Neural cell (in vitro differentiated cells): ENCODE measurements at regions not wholly inside any gene's neighbourhood (a gene's known extent, or its start where the extent isn't known, plus 50 kb on each side); places are given as distances from the start of the nearest gene placed in this dataset.
"Not testable (repeated sequence)": the region's sequence is repeated elsewhere in the genome, so short reads cannot be mapped to it uniquely, and the experiment has no call there.

Experiments used
- H2AFZ ChIP-seq: fragments of 200-600, 300-800 bp; sonication (generic), shearing (Covaris generic); 2 replicates; pipeline ENCODE4 v1.6.0; 2014; ENCODE audit warnings: low read depth, mild to moderate bottlenecking, antibody characterized with exemption, low read length, moderate library complexity
- H3F3A ChIP-seq: fragments of 200-600 bp; shearing (Covaris generic); 2 replicates; pipeline ENCODE4 v1.6.1; 2016; ENCODE audit warnings: mild to moderate bottlenecking, moderate library complexity, mixed read lengths, antibody characterized with exemption, low read length; ENCODE audit not compliant: insufficient read depth, poor library complexity, severe bottlenecking
- H3K27ac ChIP-seq: fragments of 200-600, 300-800 bp; sonication (generic), shearing (Covaris generic); 2 replicates; pipeline ENCODE4 v1.5.1; 2014; ENCODE audit warnings: mild to moderate bottlenecking, low read length, moderate library complexity
- H3K27me3 ChIP-seq: fragments of 300-800, 200-600 bp; sonication (generic), shearing (Covaris generic); 2 replicates; pipeline ENCODE4 v1.6.0; 2014; ENCODE audit warnings: mild to moderate bottlenecking, low read depth, low read length, moderate library complexity; ENCODE audit not compliant: insufficient read depth
- H3K36me3 ChIP-seq: fragments of 300-800, 200-600 bp; sonication (generic), shearing (Covaris generic); 2 replicates; pipeline ENCODE4 v1.5.1; 2014; ENCODE audit warnings: mild to moderate bottlenecking, antibody characterized with exemption, low read length, moderate library complexity; ENCODE audit not compliant: insufficient read depth
- H3K4me2 ChIP-seq: fragments of 300-800, 200-600 bp; sonication (generic), shearing (Covaris generic); 2 replicates; pipeline ENCODE4 v1.6.0; 2014; ENCODE audit warnings: mild to moderate bottlenecking, low read length
- H3K4me3 ChIP-seq: fragments of 300-800, 200-600 bp; sonication (generic), shearing (Covaris generic); 2 replicates; pipeline ENCODE4 v1.5.1; 2014; ENCODE audit warnings: mild to moderate bottlenecking, low read length, moderate library complexity
- H3K79me2 ChIP-seq: fragments of 200-600 bp; shearing (Covaris generic); replicated peaks from 2 replicates; pipeline ENCODE4 v1.6.0; 2014; ENCODE audit warnings: mild to moderate bottlenecking, low read length, moderate library complexity; ENCODE audit not compliant: insufficient read depth
- H3K9ac ChIP-seq: fragments of 300-800, 200-600 bp; sonication (generic), shearing (Covaris generic); 2 replicates; pipeline ENCODE4 v1.6.1; 2016; ENCODE audit warnings: mild to moderate bottlenecking, low read length, mixed read lengths
- H3K9me2 ChIP-seq: fragments of 200-600 bp; shearing (Covaris generic); 2 replicates; pipeline ENCODE4 v1.6.1; 2016; ENCODE audit warnings: mild to moderate bottlenecking, low read length, mixed read lengths; ENCODE audit not compliant: insufficient read depth
- H3K9me3 ChIP-seq: fragments of 200-600, 300-800 bp; sonication (generic), shearing (Covaris generic); 2 replicates; pipeline ENCODE4 v1.6.1; 2016; ENCODE audit warnings: mild to moderate bottlenecking, mixed run types, low read length, moderate library complexity, mixed read lengths
- H4K20me1 ChIP-seq: fragments of 200-600 bp; shearing (Covaris generic); 2 replicates; pipeline ENCODE4 v1.6.1; 2016; ENCODE audit warnings: mild to moderate bottlenecking, mixed run types; ENCODE audit not compliant: insufficient read depth
- EP300 ChIP-seq: fragments of 450-650 bp; conservative IDR thresholded peaks from 2 replicates; pipeline ENCODE4 v1.6.1; 2014; ENCODE audit warnings: antibody characterized with exemption, mild to moderate bottlenecking, moderate library complexity; ENCODE audit not compliant: poor library complexity, severe bottlenecking
- EZH2 ChIP-seq: fragments of 200-600, 300-800 bp; shearing (Covaris generic), sonication (generic); IDR thresholded peaks from 2 replicates; pipeline ENCODE4 v1.6.1; 2014; ENCODE audit warnings: antibody characterized with exemption, low read length, borderline replicate concordance, mild to moderate bottlenecking; ENCODE audit not compliant: insufficient read depth, poor library complexity, severe bottlenecking
- MXI1 ChIP-seq: fragments of 450-650 bp; conservative IDR thresholded peaks from 2 replicates; pipeline ENCODE4 v1.6.1; 2014; ENCODE audit warnings: antibody characterized with exemption, mild to moderate bottlenecking; ENCODE audit not compliant: poor library complexity, severe bottlenecking
- POLR2AphosphoS5 ChIP-seq: IDR thresholded peaks from 2 replicates; pipeline ENCODE4 v1.6.1; 2012
- RAD21 ChIP-seq: fragments of 450-650 bp; conservative IDR thresholded peaks from 2 replicates; pipeline ENCODE4 v1.6.1; 2014; ENCODE audit warnings: antibody characterized with exemption, mild to moderate bottlenecking, moderate library complexity
- SMC3 ChIP-seq: fragments of 450-650 bp; conservative IDR thresholded peaks from 2 replicates; pipeline ENCODE4 v1.6.1; 2014; ENCODE audit warnings: antibody characterized with exemption, mild to moderate bottlenecking, moderate library complexity; ENCODE audit not compliant: poor library complexity
- TAF1 ChIP-seq: IDR thresholded peaks from 2 replicates; pipeline ENCODE4 v1.6.1; 2012; ENCODE audit warnings: low read depth
- TF ChIP-seq, protein P1 (sequence below): IDR thresholded peaks from 2 replicates; pipeline ENCODE4 v1.6.1; 2012; ENCODE audit warnings: borderline replicate concordance
- TF ChIP-seq, protein P2 (sequence below): fragments of 450-650 bp; IDR thresholded peaks from 2 replicates; pipeline ENCODE4 v1.5.1; 2014; ENCODE audit warnings: antibody characterized with exemption, mild to moderate bottlenecking, moderate library complexity; ENCODE audit not compliant: poor library complexity, severe bottlenecking

DNA sequence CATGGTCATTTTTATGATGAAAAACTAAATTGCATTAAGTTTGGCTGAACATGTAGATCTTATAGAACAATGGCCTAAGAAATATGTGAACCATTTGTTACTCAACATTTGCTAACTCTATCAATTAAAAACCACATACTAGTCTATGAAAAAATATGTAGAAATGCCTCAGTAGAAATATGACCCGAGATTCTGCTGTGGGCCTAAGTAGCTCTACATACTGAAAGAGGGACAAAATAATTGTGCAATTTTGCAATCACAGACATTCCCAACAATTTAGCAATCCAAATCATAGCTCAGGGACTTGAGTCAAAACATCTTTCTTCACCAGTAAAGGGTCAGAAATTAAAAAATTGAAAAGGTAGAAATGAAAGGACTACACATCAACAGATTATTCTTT lies 619.0 kb downstream of the FRK start:
- Histone ChIP-seq H3K27me3 (no peaks in the 10 kb centered on the region), H2AFZ (no peak overlapping the region), H3K9me3 (no peaks in the 10 kb centered on the region), H3K27ac (no peak overlapping the region), H3F3A (no peaks in the 10 kb centered on the region), H3K4me3 (no peak overlapping the region), H3K9ac (no peak overlapping the region), H3K9me2 (no peaks in the 10 kb centered on the region), H3K4me2 (no peak overlapping the region), H4K20me1 (no peaks in the 10 kb centered on the region), H3K36me3 (no peaks in the 10 kb centered on the region), H3K79me2 (no peaks in the 10 kb centered on the region)
- TF ChIP-seq EZH2: no peak

DNA sequence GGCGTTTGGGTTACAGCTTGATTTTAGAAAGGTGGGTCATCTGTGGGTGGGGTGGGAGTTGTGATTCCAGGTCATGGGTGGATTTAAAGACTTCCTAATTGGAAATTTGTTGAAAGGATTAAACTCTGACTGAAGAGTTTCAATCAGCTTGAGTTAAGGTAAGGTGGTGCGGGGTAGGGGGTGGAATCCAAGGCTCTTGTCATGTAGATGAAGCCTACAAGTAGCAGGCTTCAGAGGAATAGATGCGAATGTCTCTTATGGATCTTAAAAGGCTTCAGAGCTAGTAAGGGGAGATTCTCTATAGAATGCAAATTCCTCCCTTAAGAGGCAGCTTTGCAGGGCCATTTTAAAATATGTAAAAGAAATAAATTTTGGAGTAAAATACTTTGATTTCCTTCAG lies 645.3 kb downstream of the FRK start:
- Histone ChIP-seq H4K20me1 (no peaks in the 10 kb centered on the region), H3K27ac (no peak overlapping the region), H3K9ac (no peak overlapping the region), H3K9me3 (no peaks in the 10 kb centered on the region), H3F3A (no peaks in the 10 kb centered on the region), H3K9me2 (no peaks in the 10 kb centered on the region), H3K4me2 (no peak overlapping the region), H3K36me3 (no peaks in the 10 kb centered on the region), H3K79me2 (no peaks in the 10 kb centered on the region), H3K4me3 (no peak overlapping the region), H3K27me3 (no peaks in the 10 kb centered on the region), H2AFZ (no peak overlapping the region)
- no peak for TF ChIP-seq RAD21
- TF ChIP-seq, protein P1, sequence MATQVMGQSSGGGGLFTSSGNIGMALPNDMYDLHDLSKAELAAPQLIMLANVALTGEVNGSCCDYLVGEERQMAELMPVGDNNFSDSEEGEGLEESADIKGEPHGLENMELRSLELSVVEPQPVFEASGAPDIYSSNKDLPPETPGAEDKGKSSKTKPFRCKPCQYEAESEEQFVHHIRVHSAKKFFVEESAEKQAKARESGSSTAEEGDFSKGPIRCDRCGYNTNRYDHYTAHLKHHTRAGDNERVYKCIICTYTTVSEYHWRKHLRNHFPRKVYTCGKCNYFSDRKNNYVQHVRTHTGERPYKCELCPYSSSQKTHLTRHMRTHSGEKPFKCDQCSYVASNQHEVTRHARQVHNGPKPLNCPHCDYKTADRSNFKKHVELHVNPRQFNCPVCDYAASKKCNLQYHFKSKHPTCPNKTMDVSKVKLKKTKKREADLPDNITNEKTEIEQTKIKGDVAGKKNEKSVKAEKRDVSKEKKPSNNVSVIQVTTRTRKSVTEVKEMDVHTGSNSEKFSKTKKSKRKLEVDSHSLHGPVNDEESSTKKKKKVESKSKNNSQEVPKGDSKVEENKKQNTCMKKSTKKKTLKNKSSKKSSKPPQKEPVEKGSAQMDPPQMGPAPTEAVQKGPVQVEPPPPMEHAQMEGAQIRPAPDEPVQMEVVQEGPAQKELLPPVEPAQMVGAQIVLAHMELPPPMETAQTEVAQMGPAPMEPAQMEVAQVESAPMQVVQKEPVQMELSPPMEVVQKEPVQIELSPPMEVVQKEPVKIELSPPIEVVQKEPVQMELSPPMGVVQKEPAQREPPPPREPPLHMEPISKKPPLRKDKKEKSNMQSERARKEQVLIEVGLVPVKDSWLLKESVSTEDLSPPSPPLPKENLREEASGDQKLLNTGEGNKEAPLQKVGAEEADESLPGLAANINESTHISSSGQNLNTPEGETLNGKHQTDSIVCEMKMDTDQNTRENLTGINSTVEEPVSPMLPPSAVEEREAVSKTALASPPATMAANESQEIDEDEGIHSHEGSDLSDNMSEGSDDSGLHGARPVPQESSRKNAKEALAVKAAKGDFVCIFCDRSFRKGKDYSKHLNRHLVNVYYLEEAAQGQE: no peak
- no peak for TF ChIP-seq EP300
- TF ChIP-seq POLR2AphosphoS5: no peak
- TF ChIP-seq SMC3: no peak
- TF ChIP-seq TAF1: no peak
- TF ChIP-seq, protein P2, sequence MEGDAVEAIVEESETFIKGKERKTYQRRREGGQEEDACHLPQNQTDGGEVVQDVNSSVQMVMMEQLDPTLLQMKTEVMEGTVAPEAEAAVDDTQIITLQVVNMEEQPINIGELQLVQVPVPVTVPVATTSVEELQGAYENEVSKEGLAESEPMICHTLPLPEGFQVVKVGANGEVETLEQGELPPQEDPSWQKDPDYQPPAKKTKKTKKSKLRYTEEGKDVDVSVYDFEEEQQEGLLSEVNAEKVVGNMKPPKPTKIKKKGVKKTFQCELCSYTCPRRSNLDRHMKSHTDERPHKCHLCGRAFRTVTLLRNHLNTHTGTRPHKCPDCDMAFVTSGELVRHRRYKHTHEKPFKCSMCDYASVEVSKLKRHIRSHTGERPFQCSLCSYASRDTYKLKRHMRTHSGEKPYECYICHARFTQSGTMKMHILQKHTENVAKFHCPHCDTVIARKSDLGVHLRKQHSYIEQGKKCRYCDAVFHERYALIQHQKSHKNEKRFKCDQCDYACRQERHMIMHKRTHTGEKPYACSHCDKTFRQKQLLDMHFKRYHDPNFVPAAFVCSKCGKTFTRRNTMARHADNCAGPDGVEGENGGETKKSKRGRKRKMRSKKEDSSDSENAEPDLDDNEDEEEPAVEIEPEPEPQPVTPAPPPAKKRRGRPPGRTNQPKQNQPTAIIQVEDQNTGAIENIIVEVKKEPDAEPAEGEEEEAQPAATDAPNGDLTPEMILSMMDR: no peak
- no peak for TF ChIP-seq EZH2
- no peak for TF ChIP-seq MXI1

DNA sequence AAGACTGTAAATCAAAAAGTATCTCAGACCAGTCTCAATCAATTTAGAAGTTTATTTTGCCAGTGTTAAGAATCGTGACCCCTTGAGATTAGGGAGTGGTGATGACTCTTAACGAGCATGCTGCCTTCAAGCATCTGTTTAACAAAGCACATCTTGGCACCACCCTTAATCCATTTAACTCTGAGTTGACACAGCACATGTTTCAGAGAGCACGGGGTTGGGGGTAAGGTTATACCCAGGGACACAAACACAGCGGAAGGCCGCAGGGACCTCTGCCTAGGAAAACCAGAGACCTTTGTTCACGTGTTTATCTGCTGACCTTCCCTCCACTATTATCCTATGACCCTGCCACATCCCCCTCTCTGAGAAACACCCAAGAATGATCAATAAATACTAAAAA lies 645.8 kb downstream of the FRK start:
- not testable (repeated sequence) for H3K27me3 ChIP-seq, H3K27ac ChIP-seq, H3K9ac ChIP-seq, H3K4me2 ChIP-seq, H3K9me2 ChIP-seq, H3K36me3 ChIP-seq, H3K4me3 ChIP-seq, H3F3A ChIP-seq, H3K9me3 ChIP-seq, H4K20me1 ChIP-seq, H3K79me2 ChIP-seq, H2AFZ ChIP-seq
